Keratinocyte (primary cell): ENCODE measurements at regions not wholly inside any gene's neighbourhood (a gene's known extent, or its start where the extent isn't known, plus 50 kb on each side); places are given as distances from the start of the nearest gene placed in this dataset.

ENCODE experiments used
- DNase-seq: peaks from one replicate; pipeline ENCODE4 v3.0.0-alpha.2; 2011; ENCODE audit warnings: low read depth, missing footprints, low spot score
- FAIRE-seq: peaks from 2 replicates; lab custom pipeline; 2011; peaks lifted over from hg19 to GRCh38; lab: Jason Lieb, UNC
- H2AFZ ChIP-seq: 2 replicates; pipeline ENCODE4 v1.6.0; 2012; ENCODE audit warnings: low read length, control low read depth, inconsistent platforms; ENCODE audit not compliant: control insufficient read depth
- H3K27ac ChIP-seq: 2 replicates; pipeline ENCODE4 v1.5.1; 2011; ENCODE audit warnings: low read length; ENCODE audit not compliant: control insufficient read depth, insufficient read depth
- H3K27me3 ChIP-seq: 3 replicates; pipeline ENCODE4 v1.6.0; 2011; ENCODE audit warnings: low read length; ENCODE audit not compliant: control insufficient read depth, insufficient read depth; ENCODE audit errors: extremely low read depth
- H3K36me3 ChIP-seq, 2 experiments: 2 replicates in 1 of 2; 3 replicates in 1 of 2; pipeline ENCODE4 v1.5.1; 2011; ENCODE audit warnings: low read length in 2 of 2, mild to moderate bottlenecking in 1 of 2; ENCODE audit not compliant: control insufficient read depth in 2 of 2, insufficient read depth in 2 of 2; ENCODE audit errors: extremely low read depth in 1 of 2
- H3K4me1 ChIP-seq: 3 replicates; pipeline ENCODE4 v1.5.1; 2011; ENCODE audit warnings: low read length; ENCODE audit not compliant: control insufficient read depth, insufficient read depth; ENCODE audit errors: extremely low read depth
- H3K4me2 ChIP-seq: 3 replicates; pipeline ENCODE4 v1.6.0; 2011; ENCODE audit warnings: low read depth, low read length; ENCODE audit not compliant: control insufficient read depth, insufficient read depth; ENCODE audit errors: extremely low read depth
- H3K4me3 ChIP-seq, 3 experiments: fragments of 200-600 bp in 1 of 3; sonication (generic) in 1 of 3; 2 replicates in 2 of 3; 3 replicates in 1 of 3; pipeline ENCODE4 v1.5.1; 2011 to 2016; ENCODE audit warnings: low read length in 3 of 3, mild to moderate bottlenecking in 3 of 3, control low read depth in 2 of 3, inconsistent platforms in 1 of 3, low read depth in 1 of 3, mixed read lengths in 1 of 3, mixed run types in 1 of 3, moderate library complexity in 1 of 3; ENCODE audit not compliant: control insufficient read depth in 2 of 3, insufficient read depth in 2 of 3; ENCODE audit errors: extremely low read depth in 1 of 3
- H3K79me2 ChIP-seq: 2 replicates; pipeline ENCODE4 v1.6.0; 2012; ENCODE audit warnings: low read length; ENCODE audit not compliant: control insufficient read depth, insufficient read depth
- H3K9ac ChIP-seq: 3 replicates; pipeline ENCODE4 v1.6.0; 2011; ENCODE audit warnings: low read length; ENCODE audit not compliant: control insufficient read depth, insufficient read depth; ENCODE audit errors: extremely low read depth
- H3K9me1 ChIP-seq: 3 replicates; pipeline ENCODE4 v1.6.0; 2011; ENCODE audit warnings: low read length; ENCODE audit not compliant: control insufficient read depth, insufficient read depth; ENCODE audit errors: extremely low read depth
- H3K9me3 ChIP-seq: 2 replicates; pipeline ENCODE4 v1.5.1; 2012; ENCODE audit warnings: low read depth, low read length; ENCODE audit not compliant: control insufficient read depth
- H4K20me1 ChIP-seq: 3 replicates; pipeline ENCODE4 v1.6.0; 2011; ENCODE audit warnings: low read length; ENCODE audit not compliant: control insufficient read depth, insufficient read depth; ENCODE audit errors: extremely low read depth
- EZH2 ChIP-seq: IDR thresholded peaks from one replicate; pipeline ENCODE4 v1.6.1; 2012; ENCODE audit warnings: inconsistent platforms, mild to moderate bottlenecking, low read length, moderate library complexity
- dilution Hi-C: fragments of 300-500 bp; cut with MboI; formaldehyde crosslinking; loops from one replicate; pipeline ENCODE4 v1.7.0; 2020; ENCODE audit warnings: low sequenced_read_pairs; ENCODE audit not compliant: extremely low pct_ligation_motif_present
- TF ChIP-seq, protein P1 (sequence below), 3 experiments: IDR thresholded peaks in 1 of 3; conservative IDR thresholded peaks in 1 of 3; optimal IDR thresholded peaks in 1 of 3; 2 replicates in 2 of 3; 3 replicates in 1 of 3; pipeline versions ENCODE3 to v1.5.1; 2011; ENCODE audit warnings: low read length in 3 of 3, mild to moderate bottlenecking in 3 of 3, moderate library complexity in 2 of 3, control low read depth in 1 of 3, inconsistent platforms in 1 of 3; ENCODE audit not compliant: insufficient read depth in 2 of 3; ENCODE audit errors: extremely low read depth in 1 of 3

DNA sequence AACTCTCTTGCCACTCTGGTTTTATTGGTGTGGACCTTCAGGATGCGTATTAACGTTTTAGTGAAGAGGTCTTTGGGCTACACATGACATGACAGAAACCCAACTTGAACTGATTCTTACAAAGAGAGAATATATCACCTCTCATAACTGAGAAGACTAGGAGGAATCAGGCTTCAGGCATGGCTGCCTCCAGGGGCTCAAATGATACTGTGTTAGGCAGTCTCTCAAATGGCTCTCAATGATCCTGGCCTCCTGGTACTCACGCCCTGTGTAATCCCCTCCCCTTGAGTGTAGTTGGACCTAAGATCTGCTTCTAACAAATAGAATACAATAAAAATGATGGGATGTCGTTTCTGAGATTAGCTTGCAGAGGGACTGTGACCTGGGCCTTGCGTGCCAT lies 58.5 kb upstream of the SYPL1 start:
- FAIRE-seq: no peak

DNA sequence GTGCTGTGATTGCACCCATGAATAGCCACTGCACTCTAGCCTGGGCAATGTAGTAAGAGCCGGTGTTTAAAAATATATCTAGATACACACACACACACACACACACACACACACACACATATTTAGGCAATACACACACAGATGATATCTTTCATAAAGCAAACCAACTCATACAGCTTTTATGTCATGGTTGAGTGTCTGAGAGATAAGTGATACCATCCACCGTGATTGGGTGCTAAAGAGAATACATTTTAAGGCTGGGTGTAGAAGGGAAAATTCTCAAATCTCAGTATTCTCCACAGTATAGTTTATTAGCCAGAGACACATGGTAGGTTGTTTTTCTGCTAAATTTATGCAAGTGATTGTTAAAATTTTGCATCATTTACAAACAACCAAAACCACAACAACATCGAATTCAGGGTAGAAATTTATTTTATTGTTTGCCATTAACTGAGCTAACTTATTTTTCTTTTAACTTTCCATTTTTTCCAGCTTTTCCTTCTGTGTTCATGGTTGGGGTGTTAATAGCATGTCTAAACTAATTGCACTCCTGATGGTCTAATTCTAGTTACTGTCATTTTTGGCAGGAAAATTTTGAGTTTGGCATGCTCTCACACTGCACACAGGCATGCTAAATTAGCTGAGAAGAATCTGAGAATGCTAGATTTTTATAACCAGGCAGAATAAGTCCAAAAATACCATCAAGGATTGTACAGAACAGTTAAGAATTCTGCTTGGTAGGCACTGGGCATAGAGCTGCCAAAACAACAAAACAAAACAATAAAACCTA lies 57.9 kb upstream of the SYPL1 start:
- H3K4me1 ChIP-seq: no peaks in the 10 kb centered on the region
- no peaks in the 10 kb centered on the region for H3K27me3 ChIP-seq
- no peak overlapping the region for H3K4me2 ChIP-seq
- H3K9ac ChIP-seq: no peak overlapping the region
- H3K27ac ChIP-seq: no peak overlapping the region
- no peaks in the 10 kb centered on the region for H3K79me2 ChIP-seq
- H3K9me1 ChIP-seq: no peaks in the 10 kb centered on the region
- dilution Hi-C loops: no loop called here
- DNase-seq (no peak), FAIRE-seq (no peak)
- H3K4me3 ChIP-seq: no peak overlapping the region
- H4K20me1 ChIP-seq: no peaks in the 10 kb centered on the region
- TF ChIP-seq, protein P1, sequence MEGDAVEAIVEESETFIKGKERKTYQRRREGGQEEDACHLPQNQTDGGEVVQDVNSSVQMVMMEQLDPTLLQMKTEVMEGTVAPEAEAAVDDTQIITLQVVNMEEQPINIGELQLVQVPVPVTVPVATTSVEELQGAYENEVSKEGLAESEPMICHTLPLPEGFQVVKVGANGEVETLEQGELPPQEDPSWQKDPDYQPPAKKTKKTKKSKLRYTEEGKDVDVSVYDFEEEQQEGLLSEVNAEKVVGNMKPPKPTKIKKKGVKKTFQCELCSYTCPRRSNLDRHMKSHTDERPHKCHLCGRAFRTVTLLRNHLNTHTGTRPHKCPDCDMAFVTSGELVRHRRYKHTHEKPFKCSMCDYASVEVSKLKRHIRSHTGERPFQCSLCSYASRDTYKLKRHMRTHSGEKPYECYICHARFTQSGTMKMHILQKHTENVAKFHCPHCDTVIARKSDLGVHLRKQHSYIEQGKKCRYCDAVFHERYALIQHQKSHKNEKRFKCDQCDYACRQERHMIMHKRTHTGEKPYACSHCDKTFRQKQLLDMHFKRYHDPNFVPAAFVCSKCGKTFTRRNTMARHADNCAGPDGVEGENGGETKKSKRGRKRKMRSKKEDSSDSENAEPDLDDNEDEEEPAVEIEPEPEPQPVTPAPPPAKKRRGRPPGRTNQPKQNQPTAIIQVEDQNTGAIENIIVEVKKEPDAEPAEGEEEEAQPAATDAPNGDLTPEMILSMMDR (optimal IDR thresholded peaks at IDR 0.05 in 1 of 3, IDR thresholded peaks at IDR 0.05 in 1 of 3, conservative IDR thresholded peaks at IDR 0.05 in 1 of 3; ENCODE audit: extremely low read depth in 1 of 3, insufficient read depth in 2 of 3, low read length in 3 of 3): no peak
- TF ChIP-seq EZH2: no peak
- no peaks in the 10 kb centered on the region for H3K9me3 ChIP-seq
- H2AFZ ChIP-seq: no peak overlapping the region
- no peaks in the 10 kb centered on the region for H3K36me3 ChIP-seq

More for the DNA sequence above, 58.5 kb upstream of the SYPL1 start:
- Histone ChIP-seq H4K20me1 (no peaks in the 10 kb centered on the region), H2AFZ (no peak overlapping the region), H3K36me3 (no peaks in the 10 kb centered on the region), H3K4me1 (no peaks in the 10 kb centered on the region), H3K9ac (no peak overlapping the region), H3K27me3 (no peaks in the 10 kb centered on the region), H3K4me3 (no peak overlapping the region), H3K79me2 (no peaks in the 10 kb centered on the region), H3K27ac (no peak overlapping the region), H3K9me3 (no peaks in the 10 kb centered on the region), H3K4me2 (no peak overlapping the region), H3K9me1 (no peaks in the 10 kb centered on the region)
- no peak for DNase-seq
- TF ChIP-seq, protein P1 (optimal IDR thresholded peaks at IDR 0.05 in 1 of 3, IDR thresholded peaks at IDR 0.05 in 1 of 3, conservative IDR thresholded peaks at IDR 0.05 in 1 of 3; ENCODE audit: extremely low read depth in 1 of 3, insufficient read depth in 2 of 3, low read length in 3 of 3): no peak
- TF ChIP-seq EZH2: no peak
- dilution Hi-C loops: no loop called here
